ENCODE measurements at regions not wholly inside any gene's neighbourhood (a gene's known extent, or its start where the extent isn't known, plus 50 kb on each side); places are given as distances from the start of the nearest gene placed in this dataset.

GRCh38 chr16:76052725-76053124, 224.5 kb upstream of the CNTNAP4 start:
- Histone ChIP-seq H3K4me1 (no peaks in the 10 kb centered on the region), H3K36me3 (no peaks in the 10 kb centered on the region), H3K9me3 (no peaks in the 10 kb centered on the region), H3K27ac (no peak overlapping the region), H3K4me3 (replicated peaks in 1 of 3) (no peak overlapping the region), H3K27me3 (no peaks in the 10 kb centered on the region)
- intact Hi-C loops (cut with DNase I): no loop called here
- DNase-seq: no peak
- TF ChIP-seq POLR2A (IDR thresholded peaks at IDR 0.05): no peak
- TF ChIP-seq CTCF (IDR thresholded peaks at IDR 0.05): no peak
- WGBS, 2 donors: 87% methylated on average over 2 of the region's 2 CpGs

- H3K27ac ChIP-seq: no peak overlapping the region
- no peak overlapping the region for H3K4me3 ChIP-seq (replicated peaks in 1 of 3)
- intact Hi-C loops (cut with DNase I): no loop called here
Measured at GRCh38 chr16:76059186-76059585, 218.0 kb upstream of the CNTNAP4 start.

DNA sequence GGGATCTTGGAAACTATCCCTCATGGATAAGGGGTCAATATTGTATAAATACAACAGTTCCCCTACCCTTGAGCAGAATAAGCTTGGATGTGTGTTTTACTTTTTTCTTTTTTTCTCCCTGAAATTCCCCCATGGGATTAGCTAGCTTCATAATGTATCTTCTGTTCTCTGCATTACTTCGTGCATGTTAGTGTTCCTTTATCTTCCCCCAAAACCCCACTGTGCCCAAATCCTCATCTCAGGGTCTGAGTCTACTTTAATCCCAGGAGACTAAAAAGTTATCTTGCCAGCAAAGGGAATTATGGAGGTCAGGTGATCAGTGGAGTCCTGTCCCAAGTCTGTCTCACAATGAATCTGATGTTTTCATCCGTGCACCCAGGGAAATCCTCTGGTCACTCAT, 217.5 kb upstream of the CNTNAP4 start:
- intact Hi-C loops (cut with DNase I): no loop called here
- Histone ChIP-seq H3K4me3 (replicated peaks in 1 of 3) (no peak overlapping the region), H3K36me3 (no peaks in the 10 kb centered on the region), H3K9me3 (no peaks in the 10 kb centered on the region), H3K27ac (no peak overlapping the region), H3K4me1 (no peaks in the 10 kb centered on the region), H3K27me3 (no peaks in the 10 kb centered on the region)
- 78 to 86% methylated on average over 2 of the region's 2 CpGs for WGBS, 2 donors
- TF ChIP-seq CTCF (IDR thresholded peaks at IDR 0.05) (no peak), POLR2A (IDR thresholded peaks at IDR 0.05) (no peak)
- DNase-seq: no peak

More at GRCh38 chr16:76059186-76059585, 218.0 kb upstream of the CNTNAP4 start:
- no peaks in the 10 kb centered on the region for H3K36me3 ChIP-seq
- TF ChIP-seq CTCF (IDR thresholded peaks at IDR 0.05) (no peak), POLR2A (IDR thresholded peaks at IDR 0.05) (no peak)
- no peaks in the 10 kb centered on the region for H3K9me3 ChIP-seq
- WGBS, 2 donors: 85 to 86% methylated on average over 3 of the region's 3 CpGs
- no peaks in the 10 kb centered on the region for H3K4me1 ChIP-seq
- H3K27me3 ChIP-seq: no peaks in the 10 kb centered on the region
- no peak for DNase-seq

GRCh38 chr16:76071690-76072089, 205.5 kb upstream of the CNTNAP4 start:
- no peak for DNase-seq
- Histone ChIP-seq H3K27ac (no peak overlapping the region), H3K36me3 (no peaks in the 10 kb centered on the region), H3K27me3 (no peaks in the 10 kb centered on the region), H3K4me1 (no peaks in the 10 kb centered on the region), H3K9me3 (no peaks in the 10 kb centered on the region), H3K4me3 (replicated peaks in 1 of 3) (no peak overlapping the region)
- 89 to 92% methylated on average over 2 of the region's 2 CpGs for WGBS, 2 donors
- intact Hi-C loops (cut with DNase I): no loop called here
- TF ChIP-seq POLR2A (IDR thresholded peaks at IDR 0.05) (no peak), CTCF (IDR thresholded peaks at IDR 0.05) (no peak)

DNA sequence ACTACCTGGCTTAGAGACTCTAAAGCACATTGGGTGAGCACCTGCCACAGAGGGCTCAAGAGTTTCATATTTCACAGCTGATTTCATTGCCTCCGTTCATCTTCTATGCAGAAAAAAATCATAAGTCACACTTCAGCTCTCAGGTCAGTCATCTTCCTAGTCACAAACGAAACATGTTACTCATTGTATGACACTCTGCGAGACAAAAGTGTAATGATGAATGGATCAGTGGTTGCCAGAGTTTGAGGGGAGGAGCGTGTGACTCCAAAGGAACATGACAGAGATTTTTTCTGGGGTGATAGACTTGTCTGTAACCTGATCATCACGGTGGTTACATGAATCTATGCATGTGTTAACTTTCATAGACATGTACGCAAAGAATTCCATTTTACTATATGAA, 195.2 kb upstream of the CNTNAP4 start:
- Histone ChIP-seq H3K36me3 (no peaks in the 10 kb centered on the region), H3K27ac (no peak overlapping the region), H3K4me1 (no peaks in the 10 kb centered on the region), H3K27me3 (no peaks in the 10 kb centered on the region), H3K9me3 (no peaks in the 10 kb centered on the region), H3K4me3 (replicated peaks in 1 of 3) (no peak overlapping the region)
- intact Hi-C loops (cut with DNase I): no loop called here
- DNase-seq: no peak
- WGBS, 2 donors: 47 to 52% methylated on average over 6 of the region's 6 CpGs
- TF ChIP-seq POLR2A (IDR thresholded peaks at IDR 0.05) (no peak), CTCF (IDR thresholded peaks at IDR 0.05) (no peak)
